ENCODE measurements at regions not wholly inside any gene's neighbourhood (a gene's known extent, or its start where the extent isn't known, plus 50 kb on each side); places are given as distances from the start of the nearest gene placed in this dataset.

GRCh38 chr4:160257318-160257717, 1154.4 kb downstream of the RAPGEF2 start:
- TF ChIP-seq EZH2 (IDR thresholded peaks at IDR 0.05) (no peak), POLR2AphosphoS5 (IDR thresholded peaks at IDR 0.05; ENCODE audit: borderline replicate concordance, low read depth, low read length) (no peak)
